ENCODE measurements at regions not wholly inside any gene's neighbourhood (a gene's known extent, or its start where the extent isn't known, plus 50 kb on each side); places are given as distances from the start of the nearest gene placed in this dataset.
"Not testable (repeated sequence)": the region's sequence is repeated elsewhere in the genome, so short reads cannot be mapped to it uniquely, and the experiment has no call there.

DNA sequence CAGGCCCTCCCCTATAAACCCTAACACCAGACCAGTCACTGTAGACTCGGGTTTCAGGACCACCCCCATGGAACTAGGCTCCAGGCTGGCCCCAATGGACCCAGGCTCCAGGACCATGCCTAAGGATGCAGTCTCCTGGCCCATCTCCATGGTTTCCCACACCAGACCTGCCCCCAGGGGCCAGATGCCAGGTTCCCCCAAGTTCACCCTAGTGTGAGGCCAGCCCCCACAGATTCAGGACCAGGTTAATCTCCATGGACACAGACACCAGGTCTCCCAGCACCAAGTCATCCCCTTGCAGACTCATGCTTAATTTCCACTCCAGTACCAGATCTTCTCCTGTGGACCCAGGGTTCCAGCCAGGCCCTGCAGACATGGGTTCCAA, 103.8 kb upstream of the LANCL2 start:
- TF ChIP-seq, protein P1, sequence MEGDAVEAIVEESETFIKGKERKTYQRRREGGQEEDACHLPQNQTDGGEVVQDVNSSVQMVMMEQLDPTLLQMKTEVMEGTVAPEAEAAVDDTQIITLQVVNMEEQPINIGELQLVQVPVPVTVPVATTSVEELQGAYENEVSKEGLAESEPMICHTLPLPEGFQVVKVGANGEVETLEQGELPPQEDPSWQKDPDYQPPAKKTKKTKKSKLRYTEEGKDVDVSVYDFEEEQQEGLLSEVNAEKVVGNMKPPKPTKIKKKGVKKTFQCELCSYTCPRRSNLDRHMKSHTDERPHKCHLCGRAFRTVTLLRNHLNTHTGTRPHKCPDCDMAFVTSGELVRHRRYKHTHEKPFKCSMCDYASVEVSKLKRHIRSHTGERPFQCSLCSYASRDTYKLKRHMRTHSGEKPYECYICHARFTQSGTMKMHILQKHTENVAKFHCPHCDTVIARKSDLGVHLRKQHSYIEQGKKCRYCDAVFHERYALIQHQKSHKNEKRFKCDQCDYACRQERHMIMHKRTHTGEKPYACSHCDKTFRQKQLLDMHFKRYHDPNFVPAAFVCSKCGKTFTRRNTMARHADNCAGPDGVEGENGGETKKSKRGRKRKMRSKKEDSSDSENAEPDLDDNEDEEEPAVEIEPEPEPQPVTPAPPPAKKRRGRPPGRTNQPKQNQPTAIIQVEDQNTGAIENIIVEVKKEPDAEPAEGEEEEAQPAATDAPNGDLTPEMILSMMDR (IDR thresholded peaks at IDR 0.05; ENCODE audit: low read depth, low read length), result no peak
- DNase-seq (ENCODE audit: low read depth in 2 of 2), result no peak

GRCh38 chr7:55265328-55265727, 99.8 kb upstream of the LANCL2 start:
- H3K4me3 ChIP-seq (replicated peaks in 1 of 2; ENCODE audit: low read depth in 2 of 2, low read length in 2 of 2); DNase-seq (ENCODE audit: low read depth in 2 of 2): not testable (repeated sequence)

More for the DNA sequence above, 103.8 kb upstream of the LANCL2 start:
- H3K4me3 ChIP-seq (replicated peaks in 1 of 2; ENCODE audit: low read depth in 2 of 2, low read length in 2 of 2), result no peak overlapping the region

GRCh38 chr7:55265836-55266642, 99.1 kb upstream of the LANCL2 start:
- H3K4me3 ChIP-seq (replicated peaks in 1 of 2; ENCODE audit: low read depth in 2 of 2, low read length in 2 of 2), result no peak overlapping the region
- TF ChIP-seq, protein P1 (IDR thresholded peaks at IDR 0.05; ENCODE audit: low read depth, low read length), result no peak
- peak in 1 of 2 donors; percentile 17 for DNase-seq (ENCODE audit: low read depth in 2 of 2)

DNA sequence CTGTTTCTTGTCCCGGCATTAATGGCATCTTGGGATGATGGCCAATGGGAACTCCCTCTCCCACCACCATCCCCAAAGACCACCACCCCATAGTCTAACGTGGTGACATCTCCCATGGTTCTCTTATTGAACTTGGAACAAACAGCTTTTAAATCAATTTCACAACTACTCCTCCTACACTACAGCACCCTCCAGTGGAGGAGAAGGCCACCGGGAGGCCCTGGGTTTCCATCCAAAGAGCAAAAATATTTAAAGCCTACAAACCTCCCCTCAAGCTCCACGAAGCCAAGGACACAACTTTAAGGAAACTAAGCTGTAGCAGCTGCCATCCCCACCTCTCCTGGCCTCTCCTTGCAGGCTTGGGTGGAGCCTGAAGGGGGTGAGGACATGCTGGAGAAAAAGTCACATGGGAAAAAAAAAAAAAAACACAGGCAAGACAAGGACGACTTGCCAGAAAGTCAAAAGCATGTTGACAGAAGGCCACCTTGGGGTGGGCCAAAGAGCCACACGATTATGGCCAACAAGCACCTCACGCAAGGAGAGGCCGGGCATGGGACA, 94.0 kb upstream of the LANCL2 start:
- peak in 1 of 2 donors; percentile 52 for DNase-seq (ENCODE audit: low read depth in 2 of 2)

DNA sequence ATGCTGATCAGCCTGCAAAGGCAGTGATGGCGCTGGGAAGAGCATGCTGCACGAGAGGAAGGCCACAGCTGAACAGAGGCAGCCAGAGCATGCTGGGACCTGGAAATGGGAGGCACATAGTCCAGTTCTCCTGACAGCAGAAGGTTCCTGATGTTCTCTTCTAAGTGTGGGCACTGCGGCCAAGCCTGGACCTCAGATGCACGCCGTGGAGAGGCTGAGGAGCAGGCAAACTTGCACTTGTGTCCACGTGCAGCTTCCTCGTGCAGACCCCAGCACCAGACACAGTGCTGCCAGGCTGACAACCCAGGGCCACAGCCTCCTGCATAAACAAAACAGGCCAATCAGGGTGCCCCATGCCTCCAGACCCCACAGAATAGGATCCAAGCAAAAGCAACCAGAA, 93.5 kb upstream of the LANCL2 start:
- TF ChIP-seq, protein P1 (IDR thresholded peaks at IDR 0.05; ENCODE audit: low read depth, low read length), result no peak
- no peak for DNase-seq (ENCODE audit: low read depth in 2 of 2)
- no peak overlapping the region for H3K4me3 ChIP-seq (replicated peaks in 1 of 2; ENCODE audit: low read depth in 2 of 2, low read length in 2 of 2)

More for the DNA sequence above, 94.0 kb upstream of the LANCL2 start:
- H3K4me3 ChIP-seq (replicated peaks in 1 of 2; ENCODE audit: low read depth in 2 of 2, low read length in 2 of 2), result no peak overlapping the region
- TF ChIP-seq, protein P1 (IDR thresholded peaks at IDR 0.05; ENCODE audit: low read depth, low read length), result peak; percentile 62

- TF ChIP-seq, protein P1 (IDR thresholded peaks at IDR 0.05; ENCODE audit: low read depth, low read length), result no peak
- DNase-seq (ENCODE audit: low read depth in 2 of 2), result no peak
- H3K4me3 ChIP-seq (replicated peaks in 1 of 2; ENCODE audit: low read depth in 2 of 2, low read length in 2 of 2), result no peak overlapping the region
These were observed 92.8 kb upstream of the LANCL2 start for GRCh38 chr7:55272328-55272727.

- TF ChIP-seq, protein P1 (IDR thresholded peaks at IDR 0.05; ENCODE audit: low read depth, low read length), result no peak
- DNase-seq (ENCODE audit: low read depth in 2 of 2), result no peak
- H3K4me3 ChIP-seq (replicated peaks in 1 of 2; ENCODE audit: low read depth in 2 of 2, low read length in 2 of 2), result no peak overlapping the region
These were observed 91.8 kb upstream of the LANCL2 start for GRCh38 chr7:55273186-55273980.

Data from cardiac fibroblast (primary cell).